Fibroblast of peridontal ligament (primary cell): ENCODE measurements at regions not wholly inside any gene's neighbourhood (a gene's known extent, or its start where the extent isn't known, plus 50 kb on each side); places are given as distances from the start of the nearest gene placed in this dataset.
"Not testable (repeated sequence)": the region's sequence is repeated elsewhere in the genome, so short reads cannot be mapped to it uniquely, and the experiment has no call there.

Experiments
- DNase-seq: peaks from one replicate; pipeline ENCODE4 v3.0.0-alpha.2; 2010; ENCODE audit errors: extremely low read depth

DNA sequence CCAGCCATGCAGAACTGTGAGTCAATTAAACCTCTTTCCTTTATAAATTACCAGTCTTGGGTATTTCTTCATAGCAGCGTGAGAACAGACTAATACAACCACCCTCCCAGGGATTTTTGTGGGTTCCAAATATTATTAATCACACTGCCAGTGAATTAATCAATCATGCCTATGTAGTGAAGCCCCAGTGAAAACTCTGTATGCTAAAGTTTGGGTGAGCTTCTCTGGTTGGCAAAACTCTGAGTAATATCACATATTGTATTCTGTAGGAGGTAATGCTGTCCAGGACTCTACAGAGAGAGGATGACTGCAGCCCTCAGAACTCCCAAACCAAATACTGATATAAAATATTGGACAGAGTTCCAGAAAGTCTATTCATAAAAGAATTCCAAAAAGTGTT lies 216.9 kb downstream of the RPAP3 start:
- no peak for DNase-seq

DNA sequence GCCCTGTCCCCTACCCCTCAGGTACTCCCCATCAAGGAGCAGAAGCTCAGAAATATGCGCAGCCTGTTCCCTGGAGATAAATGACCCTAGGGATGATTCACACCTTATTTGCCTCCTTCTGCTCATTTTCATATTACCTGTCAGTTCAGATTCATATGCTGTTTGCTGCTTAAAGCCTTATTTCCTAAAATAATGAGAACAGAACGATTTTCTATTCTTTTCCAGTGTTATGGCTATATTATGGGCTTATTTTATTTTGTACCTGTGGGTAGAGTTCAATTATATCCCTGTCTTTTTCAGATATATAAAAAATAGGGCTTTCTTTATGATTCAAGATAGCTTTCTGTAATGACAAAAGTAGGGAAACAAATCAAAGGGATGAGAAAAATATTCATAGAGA lies 224.8 kb downstream of the RPAP3 start:
- no peak for DNase-seq

DNA sequence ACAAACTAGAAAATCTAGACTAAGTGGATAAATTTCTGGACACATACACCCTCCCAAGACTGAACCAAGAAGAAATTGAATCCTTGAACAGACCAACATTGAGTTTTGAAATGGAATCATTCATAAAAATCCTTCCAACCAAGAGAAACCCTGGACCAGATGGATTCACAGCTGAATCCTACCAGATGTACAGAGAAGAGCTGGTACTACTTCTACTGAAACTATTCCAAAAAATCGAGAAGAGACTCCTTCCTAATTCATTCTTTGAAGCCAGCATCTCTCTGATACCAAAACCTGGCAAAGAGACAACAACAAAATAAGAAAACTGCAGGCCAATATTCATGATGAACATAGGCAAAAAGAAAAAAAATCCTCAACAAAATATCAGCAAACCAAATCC lies 227.4 kb downstream of the RPAP3 start:
- no peak for DNase-seq

DNA sequence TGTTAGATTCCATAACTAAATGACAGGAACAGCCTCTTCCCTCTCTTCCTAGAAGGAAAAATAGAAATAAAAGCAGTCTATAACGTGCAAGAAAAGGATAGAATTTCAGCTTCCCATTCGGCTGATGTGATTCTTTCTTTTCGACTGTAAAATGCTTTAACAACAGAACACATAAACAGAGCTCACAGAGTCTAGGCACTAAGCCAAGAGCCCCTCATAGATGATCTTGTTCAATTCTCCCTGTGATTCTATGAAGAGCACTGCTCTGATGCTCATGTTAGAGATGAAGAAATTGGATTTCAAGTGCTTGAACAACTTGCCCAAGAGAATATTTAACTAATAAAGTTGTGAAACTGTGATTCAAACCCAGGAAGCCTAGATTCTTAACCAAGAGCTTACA lies 232.7 kb downstream of the RPAP3 start:
- DNase-seq: no peak

DNA sequence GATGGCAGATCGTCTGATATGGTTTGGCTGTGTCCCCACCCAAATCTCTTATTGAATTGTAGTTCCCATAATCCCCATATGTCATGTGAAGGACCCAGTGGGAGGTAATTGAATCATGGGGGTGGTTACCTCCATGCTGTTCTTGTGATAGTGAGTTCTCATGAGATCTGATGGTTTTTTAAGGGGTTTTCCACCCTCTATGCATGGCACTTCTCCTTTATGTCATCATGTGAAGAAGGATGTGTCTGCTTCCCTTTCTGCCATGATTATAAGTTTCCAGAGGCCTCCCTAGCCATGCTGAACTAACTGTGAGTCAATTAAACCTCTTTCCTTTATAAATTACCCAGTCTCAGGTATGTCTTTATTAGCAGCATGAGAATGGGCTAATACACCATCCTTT lies 235.5 kb downstream of the RPAP3 start:
- DNase-seq: not testable (repeated sequence)

DNA sequence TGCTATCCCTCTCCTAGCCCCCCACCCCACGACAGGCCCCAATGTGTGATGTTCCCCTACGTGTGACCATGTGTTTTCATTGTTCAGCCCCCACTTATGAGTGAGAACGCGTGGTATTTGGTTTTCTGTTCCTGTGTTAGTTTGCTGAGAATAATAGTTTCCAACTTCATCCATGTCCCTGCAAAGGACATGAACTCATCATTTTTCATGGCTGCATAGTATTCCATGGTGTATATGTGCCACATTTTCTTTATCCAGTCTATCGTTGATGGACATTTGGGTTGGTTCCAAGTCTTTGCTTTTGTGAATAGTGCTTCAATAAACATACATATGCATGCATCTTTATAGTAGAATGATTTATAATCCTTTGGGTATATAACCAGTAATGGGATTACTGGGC lies 241.9 kb downstream of the RPAP3 start:
- DNase-seq: not testable (repeated sequence)

DNA sequence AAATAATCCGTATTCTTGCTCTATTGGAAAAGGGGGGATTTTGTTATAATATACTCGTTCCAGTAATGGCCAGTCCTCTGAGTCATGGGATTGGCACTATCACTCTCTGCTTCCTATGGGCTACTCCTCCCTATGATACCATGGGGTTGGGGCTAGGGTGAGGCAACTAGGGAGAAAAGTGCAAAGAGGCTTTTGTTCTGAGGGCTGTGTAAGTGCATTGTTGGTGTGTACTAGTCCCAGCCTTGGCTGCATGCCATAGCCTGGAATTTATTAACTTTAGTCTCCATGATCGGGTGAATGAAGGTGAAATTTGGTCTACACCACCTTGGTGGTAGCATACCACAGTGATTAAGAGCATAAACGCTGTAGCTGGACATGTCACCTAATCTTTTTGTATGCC lies 247.6 kb downstream of the RPAP3 start:
- no peak for DNase-seq

DNA sequence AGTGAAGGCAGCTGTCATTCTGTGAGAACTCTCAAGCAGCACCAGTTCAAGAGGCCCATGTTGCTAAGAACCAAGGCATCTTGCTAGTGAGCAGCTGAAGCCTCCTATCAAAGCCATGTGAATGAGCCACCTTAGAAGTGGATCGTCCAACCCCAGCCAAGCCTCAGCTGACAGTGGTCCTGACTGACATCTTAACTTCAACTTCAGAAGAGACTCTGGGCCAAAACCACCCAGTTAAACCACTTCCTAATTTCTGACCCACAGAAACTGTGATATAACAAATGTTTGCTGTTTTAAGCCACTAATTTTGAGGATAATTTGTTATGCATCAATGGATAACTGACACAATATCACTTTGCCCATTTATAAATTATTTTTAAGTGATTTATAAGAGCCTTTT lies 256.0 kb downstream of the RPAP3 start:
- DNase-seq: no peak

DNA sequence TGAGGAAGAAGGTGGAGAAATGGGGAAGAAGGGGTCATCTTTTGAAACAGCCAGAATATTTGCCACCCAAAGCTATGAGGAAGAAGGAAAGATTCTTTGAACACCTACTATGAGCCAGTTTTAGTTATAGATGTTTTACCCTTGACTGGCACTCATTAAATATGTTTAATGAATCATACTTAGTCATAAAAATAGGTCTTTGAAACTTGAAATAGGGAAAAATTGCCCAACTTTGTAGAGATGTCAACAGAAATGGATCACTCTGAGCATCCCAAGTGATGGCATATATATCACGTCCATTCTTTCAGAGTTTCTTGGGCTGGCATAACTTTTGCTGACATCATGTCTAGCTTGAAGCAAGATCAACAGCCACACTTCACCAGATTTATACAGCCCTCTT lies 263.5 kb downstream of the RPAP3 start:
- no peak for DNase-seq

DNA sequence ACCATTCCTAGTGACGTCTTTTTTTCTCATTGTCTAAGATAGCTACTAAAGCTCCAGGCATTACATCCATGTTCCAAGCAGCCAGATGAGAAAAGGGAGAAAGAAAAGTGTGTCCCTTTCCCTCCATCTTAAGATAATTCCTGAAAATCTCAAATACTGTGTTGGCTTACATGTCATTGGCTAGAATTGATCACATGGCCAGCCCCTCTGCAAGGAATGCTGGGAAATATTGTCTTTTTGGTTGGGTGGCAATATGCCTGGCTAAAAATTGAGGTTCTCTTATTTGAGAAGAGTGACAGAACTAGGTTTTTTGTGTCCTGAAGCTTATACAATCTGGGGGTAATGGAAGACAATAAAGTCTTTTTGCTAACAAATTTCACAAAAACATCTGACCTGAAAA lies 264.3 kb downstream of the RPAP3 start:
- DNase-seq: no peak

DNA sequence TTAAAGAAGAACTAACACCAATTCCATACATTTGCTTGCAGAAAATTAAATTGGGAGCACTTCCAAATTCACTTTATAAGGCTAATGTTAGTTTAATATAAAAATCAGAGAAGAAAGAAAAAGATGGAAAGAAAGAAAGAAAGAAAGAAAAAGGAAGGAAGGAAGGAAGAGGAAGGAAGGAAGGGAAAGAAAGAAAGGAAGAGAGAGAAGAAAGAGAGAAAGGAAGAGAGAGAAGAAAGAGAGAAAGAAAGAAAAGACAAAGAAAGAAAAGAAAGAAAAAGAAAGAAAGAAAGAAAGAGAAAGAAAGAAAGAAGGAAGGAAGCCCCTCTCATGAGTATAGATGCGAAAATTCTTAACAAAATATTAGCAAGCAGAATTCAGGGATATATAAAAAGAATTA lies 267.7 kb downstream of the RPAP3 start:
- DNase-seq: no peak

DNA sequence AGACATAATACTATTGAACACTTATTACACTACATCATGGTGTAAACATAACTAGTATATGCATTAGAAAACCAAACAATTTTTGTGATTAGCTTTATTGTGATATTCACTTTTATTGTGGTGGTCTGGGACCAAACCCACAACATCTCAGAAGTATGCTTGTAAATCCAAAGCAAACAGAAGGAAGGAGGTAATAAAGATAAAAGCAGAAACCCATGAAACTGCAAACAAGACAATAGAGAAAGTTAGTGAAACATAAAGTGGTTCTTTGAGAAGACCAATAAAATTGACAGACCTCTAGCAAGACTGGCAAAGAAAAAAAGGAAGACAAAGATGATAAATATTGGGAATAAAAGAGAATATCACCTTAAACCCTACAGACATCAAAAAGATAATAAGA lies 268.3 kb downstream of the RPAP3 start:
- DNase-seq: no peak

DNA sequence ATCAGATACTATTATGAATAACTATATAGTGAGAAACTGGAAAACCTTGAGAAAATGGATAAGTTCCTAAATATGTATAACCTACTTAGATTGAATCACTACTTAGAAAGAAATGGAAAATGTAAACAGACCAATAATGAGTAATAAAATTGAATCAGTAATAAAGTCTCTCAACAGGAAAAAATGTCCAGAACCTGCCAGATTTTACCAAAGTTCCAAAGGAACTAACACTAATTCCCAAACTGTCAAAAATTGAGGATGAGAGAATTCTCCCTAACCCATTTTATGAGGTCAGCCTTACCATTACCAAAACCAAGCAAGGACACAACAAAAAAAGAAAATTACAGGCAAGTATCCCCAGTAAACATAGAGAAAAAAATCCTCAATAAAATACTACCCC lies 272.0 kb downstream of the RPAP3 start:
- no peak for DNase-seq

DNA sequence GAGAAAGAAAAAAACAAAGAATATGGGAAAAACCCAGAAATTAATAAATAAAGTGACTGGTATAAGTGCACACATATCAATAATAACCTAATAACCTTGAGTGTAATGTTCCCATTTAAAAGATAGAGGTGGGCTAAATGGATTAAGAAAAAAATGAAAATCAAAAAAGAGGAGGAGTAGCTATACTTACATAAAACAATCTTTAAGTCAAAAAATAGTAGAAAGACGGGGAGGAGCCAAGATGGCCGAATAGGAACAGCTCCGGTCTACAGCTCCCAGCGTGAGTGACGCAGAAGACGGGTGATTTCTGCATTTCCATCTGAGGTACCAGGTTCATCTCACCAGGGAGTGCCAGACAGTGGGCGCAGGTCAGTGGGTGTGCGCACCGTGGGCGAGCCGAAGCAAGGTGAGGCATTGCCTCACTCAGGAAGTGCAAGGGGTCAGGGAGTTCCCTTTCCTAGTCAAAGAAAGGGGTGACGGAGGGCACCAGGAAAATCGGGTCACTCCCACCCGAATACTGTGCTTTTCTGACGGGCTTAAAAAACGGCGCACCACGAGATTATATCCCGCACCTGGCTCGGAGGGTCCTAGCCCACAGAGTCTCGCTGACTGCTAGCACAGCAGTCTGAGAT lies 279.0 kb downstream of the RPAP3 start:
- not testable (repeated sequence) for DNase-seq

DNA sequence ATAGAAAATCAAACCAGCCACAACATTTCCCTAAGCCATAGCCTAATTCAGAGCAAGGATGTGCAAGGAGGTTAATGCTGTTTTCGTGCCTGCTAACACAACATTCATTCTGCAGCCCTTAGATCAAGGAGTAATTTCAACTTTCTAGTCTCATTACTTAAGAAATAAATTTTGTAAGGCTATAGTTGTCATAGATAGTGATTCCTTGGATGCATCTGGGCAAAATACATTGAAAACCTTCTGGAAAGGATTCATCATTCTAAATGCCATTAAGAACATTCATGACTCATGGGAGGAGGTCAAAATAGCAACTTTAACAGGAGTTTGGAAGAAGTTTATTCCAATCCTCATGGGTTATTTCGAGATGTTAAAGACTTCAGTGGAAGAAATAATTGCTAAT lies 283.2 kb downstream of the RPAP3 start:
- peak; percentile 12 for DNase-seq

DNA sequence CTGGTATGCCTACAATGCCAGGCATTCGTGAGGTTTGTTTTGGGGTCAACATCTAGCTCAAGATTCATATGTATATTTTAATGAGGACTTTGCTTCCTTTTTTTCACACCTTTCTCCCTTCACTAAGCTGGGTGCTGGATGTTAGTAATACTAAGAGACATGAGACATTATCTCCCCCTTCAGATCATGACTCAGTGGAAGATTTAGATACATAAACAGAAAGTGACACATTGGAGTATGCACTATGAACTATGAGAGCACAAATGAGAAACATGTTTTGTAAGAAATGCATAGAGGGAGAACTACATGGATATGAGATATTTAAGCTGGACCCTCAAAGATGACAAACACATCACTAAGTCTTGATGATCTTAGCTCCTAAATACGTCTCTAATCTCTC lies 286.3 kb downstream of the RPAP3 start:
- DNase-seq: peak; percentile 25

DNA sequence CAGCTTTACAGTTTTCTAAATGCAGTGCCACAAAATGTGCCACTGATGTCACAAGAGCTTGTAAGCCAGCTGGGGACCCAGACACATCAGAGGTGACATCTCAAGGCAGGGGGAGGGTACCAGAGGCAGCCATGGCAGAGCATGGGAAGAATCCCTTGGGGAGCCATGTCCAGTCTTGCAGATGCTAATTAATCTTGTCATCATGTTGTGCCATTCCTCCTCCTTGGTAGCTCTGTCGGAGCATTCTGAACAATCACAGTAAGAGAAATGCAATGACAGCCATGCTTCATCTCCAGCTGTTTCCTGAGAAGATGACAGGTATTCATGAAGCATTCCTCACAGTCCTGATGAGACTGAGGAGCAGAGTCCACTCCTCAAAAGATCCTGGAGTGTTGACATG lies 287.9 kb downstream of the RPAP3 start:
- DNase-seq: no peak

DNA sequence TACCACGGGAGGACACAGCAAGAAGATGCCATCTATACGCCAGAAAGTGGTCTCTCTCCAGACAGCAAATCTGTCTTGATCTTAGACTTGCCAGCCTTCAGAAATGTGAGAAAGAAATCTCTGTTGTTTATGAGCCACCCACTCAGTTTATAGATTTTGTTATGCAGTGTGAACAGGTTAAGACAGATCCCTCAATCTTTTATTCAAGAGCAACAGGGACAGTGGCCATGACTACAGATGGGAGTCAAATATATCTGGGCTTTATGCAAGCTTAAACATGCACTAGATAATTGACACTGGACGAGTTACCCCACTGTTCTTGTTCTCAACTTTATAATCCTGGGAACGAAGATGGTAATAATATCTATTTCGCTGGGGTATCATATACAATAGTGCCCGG lies 288.7 kb downstream of the RPAP3 start:
- no peak for DNase-seq

DNA sequence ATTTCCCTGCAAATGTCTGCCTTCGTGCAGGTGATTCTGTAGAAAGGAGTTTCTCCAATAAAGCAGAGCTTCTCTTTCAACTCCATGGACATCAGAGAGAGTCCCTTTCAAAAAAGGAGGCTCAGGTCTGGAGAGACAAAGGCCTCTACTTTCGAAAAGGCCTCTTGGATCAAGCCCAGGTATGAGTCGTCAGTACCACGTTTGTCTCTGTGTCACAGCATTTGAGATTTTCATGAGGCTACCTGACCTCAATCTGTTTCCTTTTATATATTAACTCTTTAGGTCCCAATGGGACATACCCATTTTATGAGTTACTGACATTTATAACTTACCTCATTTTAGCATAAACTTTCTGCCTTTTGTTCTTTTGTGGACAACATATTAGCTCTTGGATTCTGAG lies 290.8 kb downstream of the RPAP3 start:
- peak; percentile 8 for DNase-seq

DNA sequence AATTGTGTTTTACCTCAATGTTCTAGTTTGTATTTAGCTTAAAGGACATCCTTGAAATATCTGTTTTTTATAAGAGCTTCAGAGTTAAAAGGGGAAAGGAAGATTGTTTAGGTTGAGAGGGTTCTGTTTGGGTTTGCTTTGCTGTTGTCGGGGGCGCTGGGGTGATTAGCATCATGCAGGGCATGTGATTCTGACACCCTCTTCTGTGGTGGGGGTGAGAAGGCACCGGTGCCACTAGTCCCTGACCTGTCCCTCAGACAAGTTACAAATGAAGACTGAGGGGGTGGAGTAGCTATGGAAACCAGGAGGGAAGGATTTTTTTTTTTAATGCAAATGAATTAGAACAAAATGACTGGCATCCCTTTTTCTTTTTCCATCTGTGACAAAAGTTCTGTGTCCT lies 291.3 kb downstream of the RPAP3 start:
- DNase-seq: no peak

DNA sequence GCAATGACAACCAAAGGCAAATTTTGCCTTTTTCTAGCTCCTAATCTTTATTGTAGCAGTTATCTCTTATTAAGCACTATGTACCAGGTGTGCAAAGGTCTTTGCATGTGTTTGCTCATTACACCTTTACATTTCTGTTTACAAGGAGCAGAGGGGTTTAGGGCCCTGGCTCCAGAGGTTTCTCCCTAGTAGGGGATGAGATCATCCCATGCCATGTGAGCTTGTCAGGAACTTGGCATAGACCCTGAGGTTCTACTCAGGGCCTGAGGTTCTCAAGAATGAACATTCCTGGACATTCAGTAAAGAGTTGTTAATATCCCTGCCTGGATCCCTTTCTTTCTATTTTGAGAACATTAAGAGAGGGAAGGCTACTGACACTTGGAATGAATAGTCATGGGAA lies 292.0 kb downstream of the RPAP3 start:
- DNase-seq: peak; percentile 26

DNA sequence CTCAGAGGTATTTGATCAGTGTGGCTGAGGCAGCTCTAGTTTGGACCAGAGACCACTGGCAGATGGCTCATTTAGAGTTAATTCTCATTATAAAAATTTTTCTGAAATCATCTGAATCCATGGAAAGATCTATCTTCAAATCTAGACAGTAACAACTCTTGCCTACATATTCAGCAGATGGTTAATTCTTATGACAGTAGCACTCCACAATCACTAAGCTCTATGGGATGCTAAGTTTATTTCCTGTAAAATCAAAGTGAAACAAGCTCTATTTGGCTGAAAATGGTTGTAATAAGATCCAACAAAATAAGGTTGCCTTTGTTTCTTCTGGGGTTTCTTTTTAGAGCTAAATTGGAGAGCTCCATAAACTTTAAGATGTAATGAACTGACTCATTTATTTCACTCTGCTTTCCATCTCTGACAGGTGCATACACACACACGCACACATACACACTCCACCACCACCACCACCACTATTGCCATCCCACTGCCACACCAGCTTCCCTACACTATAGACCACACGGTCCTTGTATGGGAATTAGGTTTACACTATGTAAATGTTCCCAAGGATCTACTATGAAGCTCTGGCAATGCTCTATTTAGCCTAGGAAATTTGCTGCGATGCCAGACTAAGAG lies 293.1 kb downstream of the RPAP3 start:
- DNase-seq: no peak

DNA sequence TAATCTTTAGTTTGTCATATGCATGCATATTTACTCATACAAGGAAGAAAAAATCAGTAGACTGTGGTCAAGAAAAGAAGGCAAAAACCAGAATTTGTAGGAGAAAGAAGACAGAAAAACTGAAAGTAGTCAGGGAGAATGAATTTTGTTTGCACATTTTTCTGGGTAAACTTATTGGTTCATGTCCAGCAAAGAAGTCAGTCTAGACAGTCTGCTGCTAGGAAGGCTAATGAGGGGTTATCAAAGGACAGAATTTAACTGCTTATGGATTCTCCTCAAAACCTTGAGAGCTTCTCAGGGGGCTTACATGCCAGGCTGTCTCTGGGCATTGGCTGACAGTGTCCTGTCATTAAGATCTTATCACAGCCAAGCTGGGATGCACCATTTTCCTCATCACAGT lies 293.9 kb downstream of the RPAP3 start:
- DNase-seq: peak; percentile 17

DNA sequence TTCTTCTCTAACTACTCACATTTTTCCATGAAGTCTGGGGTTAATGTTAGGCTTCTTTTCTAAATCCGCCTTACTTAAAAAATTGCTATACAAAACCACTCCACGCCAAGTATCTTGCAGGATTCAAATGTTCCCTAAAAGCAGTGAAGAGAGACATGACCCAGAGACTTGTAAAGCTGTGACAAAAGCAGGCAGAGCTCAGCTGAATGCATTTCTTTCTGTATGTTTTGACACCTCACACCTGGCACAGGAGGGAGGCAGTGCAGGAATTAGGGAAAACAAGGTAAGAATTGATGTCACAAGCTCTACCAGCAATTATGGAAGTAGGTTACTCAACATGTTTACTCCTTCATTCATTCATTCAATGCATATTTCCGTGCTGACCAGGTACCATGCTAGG lies 295.0 kb downstream of the RPAP3 start:
- no peak for DNase-seq
